ENCODE measurements at regions not wholly inside any gene's neighbourhood (a gene's known extent, or its start where the extent isn't known, plus 50 kb on each side); places are given as distances from the start of the nearest gene placed in this dataset.

DNA sequence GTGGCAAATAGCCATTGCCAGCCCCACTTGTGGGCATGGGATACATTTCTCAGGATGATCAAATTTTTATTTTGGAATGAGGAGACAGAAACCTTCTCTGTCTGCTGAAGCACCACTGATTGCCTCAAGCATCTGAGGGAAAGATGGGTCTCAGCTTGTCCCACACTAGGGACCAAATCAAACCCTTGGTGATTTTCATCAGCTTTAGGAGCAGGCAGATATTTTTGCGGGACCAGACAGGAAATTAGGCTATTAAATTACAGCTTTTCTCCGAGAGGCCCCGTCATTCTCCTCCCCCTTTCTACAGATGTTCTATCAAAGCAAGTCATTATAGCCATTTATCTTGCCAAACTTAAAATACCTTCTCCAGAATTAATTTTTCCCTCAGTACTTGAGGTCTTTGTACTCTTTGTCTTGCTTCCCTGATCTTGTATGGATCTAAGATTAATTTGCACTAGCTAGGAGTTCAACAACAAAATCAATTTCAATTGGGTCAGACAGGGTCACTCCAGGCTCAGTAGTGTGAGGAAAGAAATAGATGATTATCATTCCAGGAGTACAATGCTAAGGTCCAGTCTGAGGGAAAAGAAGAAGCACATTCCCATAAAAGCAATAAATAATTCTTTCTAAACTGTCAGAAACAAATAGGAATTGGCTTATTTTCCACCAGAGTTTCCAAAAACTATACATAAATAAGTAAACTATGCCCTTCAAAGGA lies 818.1 kb upstream of the SOX11 start:
- no peaks in the 10 kb centered on the region for H3K4me1 ChIP-seq (ENCODE audit: low read length)
- H3K27me3 ChIP-seq (ENCODE audit: low read depth, low read length): no peaks in the 10 kb centered on the region
- H3K4me3 ChIP-seq (ENCODE audit: low read length): no peak overlapping the region
- no peaks in the 10 kb centered on the region for H3K9me3 ChIP-seq (ENCODE audit: insufficient read depth, low read length)
- H2AFZ ChIP-seq (ENCODE audit: low read depth, low read length): no peak overlapping the region
- no peaks in the 10 kb centered on the region for H3K79me2 ChIP-seq (ENCODE audit: low read length)
- no peaks in the 10 kb centered on the region for H4K20me1 ChIP-seq (ENCODE audit: insufficient read depth, low read length)
- no peaks in the 10 kb centered on the region for H3K36me3 ChIP-seq (replicated peaks; ENCODE audit: low read depth, low read length)
- no peak overlapping the region for H3K4me2 ChIP-seq (ENCODE audit: low read length)
- TF ChIP-seq EZH2phosphoT487 (IDR thresholded peaks at IDR 0.05; ENCODE audit: low read depth): no peak
- TF ChIP-seq CTCF (IDR thresholded peaks at IDR 0.05; ENCODE audit: low read depth, low read length): no peak
- H3K27ac ChIP-seq (ENCODE audit: low read length): no peak overlapping the region
- H3K9ac ChIP-seq (ENCODE audit: low read length): no peak overlapping the region

- H3K27me3 ChIP-seq (ENCODE audit: low read depth, low read length): no peaks in the 10 kb centered on the region
- peaks cover 9% of the 10 kb centered on the region for H3K4me1 ChIP-seq (ENCODE audit: low read length)
- H3K4me3 ChIP-seq (ENCODE audit: low read length): no peak overlapping the region
- H3K4me2 ChIP-seq (ENCODE audit: low read length): no peak overlapping the region
- no peak overlapping the region for H2AFZ ChIP-seq (ENCODE audit: low read depth, low read length)
- H3K79me2 ChIP-seq (ENCODE audit: low read length): no peaks in the 10 kb centered on the region
- TF ChIP-seq EZH2phosphoT487 (IDR thresholded peaks at IDR 0.05; ENCODE audit: low read depth) (no peak), CTCF (IDR thresholded peaks at IDR 0.05; ENCODE audit: low read depth, low read length) (no peak)
- H3K36me3 ChIP-seq (replicated peaks; ENCODE audit: low read depth, low read length): no peaks in the 10 kb centered on the region
- no peaks in the 10 kb centered on the region for H4K20me1 ChIP-seq (ENCODE audit: insufficient read depth, low read length)
- H3K9me3 ChIP-seq (ENCODE audit: insufficient read depth, low read length): no peaks in the 10 kb centered on the region
- no peak overlapping the region for H3K9ac ChIP-seq (ENCODE audit: low read length)
- no peak overlapping the region for H3K27ac ChIP-seq (ENCODE audit: low read length)
Observed at GRCh38 chr2:4882421-4882820, 809.8 kb upstream of the SOX11 start.

DNA sequence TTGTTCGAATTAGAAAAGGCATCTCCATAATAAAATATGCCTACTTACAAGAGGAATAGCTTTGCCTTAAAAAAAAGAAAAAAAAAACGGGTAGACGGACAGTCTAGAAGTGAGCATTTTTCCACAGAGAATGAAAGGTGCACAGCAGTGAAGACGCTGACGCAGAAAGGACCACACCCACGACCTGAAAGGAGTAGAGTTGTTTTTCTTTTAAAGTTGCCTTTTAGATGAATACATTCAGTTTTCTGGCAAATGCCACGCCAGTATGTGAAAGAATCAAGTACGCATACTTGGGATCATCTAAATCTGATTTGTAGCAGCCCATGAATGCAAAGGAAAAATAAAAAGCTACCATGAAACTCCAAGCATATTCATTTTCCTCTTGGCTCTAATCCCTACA lies 809.2 kb upstream of the SOX11 start:
- H3K4me3 ChIP-seq (ENCODE audit: low read length): no peak overlapping the region
- no peaks in the 10 kb centered on the region for H3K36me3 ChIP-seq (replicated peaks; ENCODE audit: low read depth, low read length)
- no peaks in the 10 kb centered on the region for H3K9me3 ChIP-seq (ENCODE audit: insufficient read depth, low read length)
- no peaks in the 10 kb centered on the region for H4K20me1 ChIP-seq (ENCODE audit: insufficient read depth, low read length)
- no peaks in the 10 kb centered on the region for H3K79me2 ChIP-seq (ENCODE audit: low read length)
- TF ChIP-seq CTCF (IDR thresholded peaks at IDR 0.05; ENCODE audit: low read depth, low read length) (no peak), EZH2phosphoT487 (IDR thresholded peaks at IDR 0.05; ENCODE audit: low read depth) (no peak)
- H3K4me2 ChIP-seq (ENCODE audit: low read length): no peak overlapping the region
- H3K9ac ChIP-seq (ENCODE audit: low read length): no peak overlapping the region
- no peaks in the 10 kb centered on the region for H3K27me3 ChIP-seq (ENCODE audit: low read depth, low read length)
- H3K27ac ChIP-seq (ENCODE audit: low read length): no peak overlapping the region
- peaks cover 9% of the 10 kb centered on the region for H3K4me1 ChIP-seq (ENCODE audit: low read length)
- no peak overlapping the region for H2AFZ ChIP-seq (ENCODE audit: low read depth, low read length)

DNA sequence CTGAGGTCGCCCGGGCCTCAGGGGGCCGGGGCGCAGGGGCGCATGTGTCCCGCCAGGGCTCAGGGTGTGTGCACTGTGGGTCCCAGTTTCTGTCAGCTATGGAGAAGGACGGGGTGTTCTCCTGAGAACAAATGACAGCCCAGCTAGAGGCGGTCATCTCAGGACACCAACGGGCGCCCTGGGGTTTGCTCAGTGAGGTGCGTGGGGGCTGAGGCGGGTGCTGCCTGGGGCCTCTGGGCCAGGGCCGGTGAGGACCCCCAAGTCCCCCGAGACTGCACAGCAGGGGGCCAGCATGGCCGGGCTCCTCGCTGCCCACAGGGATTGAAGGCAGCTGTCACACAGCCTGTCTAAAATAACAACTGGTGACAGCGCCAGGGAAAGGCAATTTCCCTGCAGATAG lies 808.8 kb upstream of the SOX11 start:
- no peaks in the 10 kb centered on the region for H3K36me3 ChIP-seq (replicated peaks; ENCODE audit: low read depth, low read length)
- no peak overlapping the region for H3K4me3 ChIP-seq (ENCODE audit: low read length)
- H3K27me3 ChIP-seq (ENCODE audit: low read depth, low read length): no peaks in the 10 kb centered on the region
- H3K9ac ChIP-seq (ENCODE audit: low read length): no peak overlapping the region
- H3K9me3 ChIP-seq (ENCODE audit: insufficient read depth, low read length): no peaks in the 10 kb centered on the region
- H4K20me1 ChIP-seq (ENCODE audit: insufficient read depth, low read length): no peaks in the 10 kb centered on the region
- H3K4me2 ChIP-seq (ENCODE audit: low read length): no peak overlapping the region
- H3K79me2 ChIP-seq (ENCODE audit: low read length): no peaks in the 10 kb centered on the region
- no peak overlapping the region for H3K27ac ChIP-seq (ENCODE audit: low read length)
- H3K4me1 ChIP-seq (ENCODE audit: low read length): peaks cover 9% of the 10 kb centered on the region
- no peak overlapping the region for H2AFZ ChIP-seq (ENCODE audit: low read depth, low read length)
- TF ChIP-seq EZH2phosphoT487 (IDR thresholded peaks at IDR 0.05; ENCODE audit: low read depth): no peak
- TF ChIP-seq CTCF (IDR thresholded peaks at IDR 0.05; ENCODE audit: low read depth, low read length): no peak

Measured in OCI-LY3 (cell line).